ENCODE measurements at regions not wholly inside any gene's neighbourhood (a gene's known extent, or its start where the extent isn't known, plus 50 kb on each side); places are given as distances from the start of the nearest gene placed in this dataset.

- no peaks in the 10 kb centered on the region for H3K9me3 ChIP-seq
- no peaks in the 10 kb centered on the region for H3K36me3 ChIP-seq
- intact Hi-C loops (cut with DNase I): no loop called here
- no peak for DNase-seq (ENCODE audit: extremely low spot score in 2 of 2)
- H3K4me3 ChIP-seq: no peak overlapping the region
- TF ChIP-seq POLR2A (IDR thresholded peaks at IDR 0.05) (no peak), POLR2AphosphoS5 (IDR thresholded peaks at IDR 0.05; ENCODE audit: insufficient read depth in 1 of 2, low read depth in 1 of 2) (no peak)
- H3K27ac ChIP-seq: no peak overlapping the region
- H3K27me3 ChIP-seq: no peaks in the 10 kb centered on the region
- H3K4me1 ChIP-seq: peaks cover 10% of the 10 kb centered on the region
Measured at GRCh38 chr16:72286936-72287620, 115.1 kb upstream of the PMFBP1 start.

- intact Hi-C loops (cut with DNase I): no loop called here
Measured at GRCh38 chr16:72285728-72286127, 113.8 kb upstream of the PMFBP1 start.

GRCh38 chr16:72285324-72285723 lies 113.4 kb upstream of the PMFBP1 start:
- Histone ChIP-seq H3K27ac (no peak overlapping the region), H3K36me3 (no peaks in the 10 kb centered on the region), H3K4me1 (no peaks in the 10 kb centered on the region), H3K4me3 (no peak overlapping the region), H3K27me3 (no peaks in the 10 kb centered on the region), H3K9me3 (no peaks in the 10 kb centered on the region)
- intact Hi-C loops (cut with DNase I): no loop called here
- no peak for DNase-seq (ENCODE audit: extremely low spot score in 2 of 2)
- no peak for TF ChIP-seq POLR2AphosphoS5 (IDR thresholded peaks at IDR 0.05; ENCODE audit: insufficient read depth in 1 of 2, low read depth in 1 of 2)
- no peak for TF ChIP-seq CTCF (IDR thresholded peaks at IDR 0.05)
- no peak for TF ChIP-seq POLR2A (IDR thresholded peaks at IDR 0.05)

More at GRCh38 chr16:72285728-72286127, 113.8 kb upstream of the PMFBP1 start:
- H3K4me3 ChIP-seq: no peak overlapping the region
- no peaks in the 10 kb centered on the region for H3K27me3 ChIP-seq
- H3K36me3 ChIP-seq: no peaks in the 10 kb centered on the region
- no peaks in the 10 kb centered on the region for H3K9me3 ChIP-seq
- TF ChIP-seq CTCF (IDR thresholded peaks at IDR 0.05) (no peak), POLR2AphosphoS5 (IDR thresholded peaks at IDR 0.05; ENCODE audit: insufficient read depth in 1 of 2, low read depth in 1 of 2) (no peak), POLR2A (IDR thresholded peaks at IDR 0.05) (no peak)
- no peak for DNase-seq (ENCODE audit: extremely low spot score in 2 of 2)
- H3K4me1 ChIP-seq: no peaks in the 10 kb centered on the region
- no peak overlapping the region for H3K27ac ChIP-seq

GRCh38 chr16:72284042-72284789 lies 112.3 kb upstream of the PMFBP1 start:
- TF ChIP-seq POLR2AphosphoS5 (IDR thresholded peaks at IDR 0.05; ENCODE audit: insufficient read depth in 1 of 2, low read depth in 1 of 2) (no peak), POLR2A (IDR thresholded peaks at IDR 0.05) (no peak), CTCF (IDR thresholded peaks at IDR 0.05) (no peak)
- intact Hi-C loops (cut with DNase I): no loop called here

GRCh38 chr16:72282362-72282761 lies 110.4 kb upstream of the PMFBP1 start:
- Histone ChIP-seq H3K4me1 (no peaks in the 10 kb centered on the region), H3K4me3 (no peak overlapping the region), H3K9me3 (no peaks in the 10 kb centered on the region), H3K27me3 (no peaks in the 10 kb centered on the region), H3K27ac (no peak overlapping the region), H3K36me3 (no peaks in the 10 kb centered on the region)
- no peak for DNase-seq (ENCODE audit: extremely low spot score in 2 of 2)
- TF ChIP-seq POLR2AphosphoS5 (IDR thresholded peaks at IDR 0.05; ENCODE audit: insufficient read depth in 1 of 2, low read depth in 1 of 2): no peak
- no peak for TF ChIP-seq POLR2A (IDR thresholded peaks at IDR 0.05)
- no peak for TF ChIP-seq CTCF (IDR thresholded peaks at IDR 0.05)
- intact Hi-C loops (cut with DNase I): no loop called here

More at GRCh38 chr16:72284042-72284789, 112.3 kb upstream of the PMFBP1 start:
- DNase-seq (ENCODE audit: extremely low spot score in 2 of 2): no peak
- H3K27me3 ChIP-seq: no peaks in the 10 kb centered on the region
- H3K4me1 ChIP-seq: no peaks in the 10 kb centered on the region
- no peak overlapping the region for H3K4me3 ChIP-seq
- no peaks in the 10 kb centered on the region for H3K9me3 ChIP-seq
- no peak overlapping the region for H3K27ac ChIP-seq
- no peaks in the 10 kb centered on the region for H3K36me3 ChIP-seq

Data from vagina (tissue), 2 donors.